ENCODE measurements at regions not wholly inside any gene's neighbourhood (a gene's known extent, or its start where the extent isn't known, plus 50 kb on each side); places are given as distances from the start of the nearest gene placed in this dataset.
A peak's percentile ranks its signal among the peaks of the same experiment; 100 is the strongest.

- no peak for DNase-seq
Measured at GRCh38 chr11:109109150-109109549, 312.8 kb upstream of the C11orf87 start.

GRCh38 chr11:109109571-109110315, 312.2 kb upstream of the C11orf87 start:
- DNase-seq: no peak

- peak; percentile 27 for DNase-seq
Measured at GRCh38 chr11:109112261-109112660, 309.7 kb upstream of the C11orf87 start.

GRCh38 chr11:109112821-109113280, 309.1 kb upstream of the C11orf87 start:
- peak; percentile 29 for DNase-seq

- DNase-seq: no peak
Measured at GRCh38 chr11:109120341-109120740, 301.6 kb upstream of the C11orf87 start.

- no peak for DNase-seq
Measured at GRCh38 chr11:109121173-109121932, 300.6 kb upstream of the C11orf87 start.

GRCh38 chr11:109123816-109124787, 297.9 kb upstream of the C11orf87 start:
- peak; percentile 42 for DNase-seq

- DNase-seq: no peak
Measured at GRCh38 chr11:109130910-109131309, 291.1 kb upstream of the C11orf87 start.

GRCh38 chr11:109132539-109132938, 289.5 kb upstream of the C11orf87 start:
- DNase-seq: no peak

GRCh38 chr11:109133159-109133558, 288.8 kb upstream of the C11orf87 start:
- no peak for DNase-seq

- DNase-seq: no peak
Measured at GRCh38 chr11:109135627-109136026, 286.4 kb upstream of the C11orf87 start.

- DNase-seq: no peak
Measured at GRCh38 chr11:109138196-109138595, 283.8 kb upstream of the C11orf87 start.

- no peak for DNase-seq
Measured at GRCh38 chr11:109140426-109140825, 281.6 kb upstream of the C11orf87 start.

- DNase-seq: no peak
Measured at GRCh38 chr11:109140857-109141515, 281.0 kb upstream of the C11orf87 start.

- no peak for DNase-seq
Measured at GRCh38 chr11:109145287-109145686, 276.7 kb upstream of the C11orf87 start.

- no peak for DNase-seq
Measured at GRCh38 chr11:109147726-109148125, 274.3 kb upstream of the C11orf87 start.

GRCh38 chr11:109148669-109149068, 273.3 kb upstream of the C11orf87 start:
- peak; percentile 28 for DNase-seq

GRCh38 chr11:109150581-109150980, 271.4 kb upstream of the C11orf87 start:
- DNase-seq: no peak

- DNase-seq: no peak
Measured at GRCh38 chr11:109153836-109154235, 268.2 kb upstream of the C11orf87 start.

GRCh38 chr11:109155291-109155690, 266.7 kb upstream of the C11orf87 start:
- DNase-seq: no peak

GRCh38 chr11:109165035-109165434, 257.0 kb upstream of the C11orf87 start:
- no peak for DNase-seq

- DNase-seq: no peak
Measured at GRCh38 chr11:109166441-109166840, 255.5 kb upstream of the C11orf87 start.
